OCI-LY7 (cell line): ENCODE measurements at regions not wholly inside any gene's neighbourhood (a gene's known extent, or its start where the extent isn't known, plus 50 kb on each side); places are given as distances from the start of the nearest gene placed in this dataset.
"Not testable (repeated sequence)": the region's sequence is repeated elsewhere in the genome, so short reads cannot be mapped to it uniquely, and the experiment has no call there.

Experiments
- BruUV-seq: library from RNA; stranded (reverse); fragments of 400-500 nt; replicated peaks from 2 replicates; lab custom pipeline; 2021; lab: Mats Ljungman, UMichigan
- CTCF ChIA-PET: fragments of 300-600 bp; sonication (Branson Sonifier 250); formaldehyde crosslinking; loops from one replicate; lab custom pipeline; 2022; ENCODE audit warnings: antibody characterized with exemption; ENCODE audit not compliant: unreplicated experiment; lab: Charles Lee
- POLR2A ChIA-PET: fragments of 300-600 bp; sonication (Branson Sonifier 250); formaldehyde crosslinking; loops from one replicate; lab custom pipeline; 2022; ENCODE audit warnings: antibody characterized with exemption; lab: Charles Lee
- DNase-seq: peaks from one replicate; pipeline ENCODE4 v3.0.0-alpha.2; 2015; ENCODE audit warnings: low spot score
- H2AFZ ChIP-seq: fragments of 200-600 bp; sonication (generic), shearing (Covaris generic); 2 replicates; pipeline ENCODE4 v1.6.1; 2014; ENCODE audit warnings: mild to moderate bottlenecking, antibody characterized with exemption, low read length, moderate library complexity
- H3K27ac ChIP-seq: fragments of 200-600 bp; sonication (generic); 2 replicates; pipeline ENCODE4 v1.5.1; 2014; ENCODE audit warnings: mixed run types, low read depth, mild to moderate bottlenecking, moderate library complexity, low read length, inconsistent platforms; ENCODE audit not compliant: poor library complexity, severe bottlenecking
- H3K36me3 ChIP-seq: fragments of 200-600 bp; sonication (generic); 2 replicates; pipeline ENCODE4 v1.6.1; 2014; ENCODE audit warnings: mild to moderate bottlenecking, antibody characterized with exemption, low read length, moderate library complexity, mixed read lengths; ENCODE audit not compliant: insufficient read depth
- H3K4me1 ChIP-seq: fragments of 200-600 bp; sonication (generic); 2 replicates; pipeline ENCODE4 v1.5.1; 2014; ENCODE audit warnings: mild to moderate bottlenecking, low read length; ENCODE audit not compliant: insufficient read depth, poor library complexity, severe bottlenecking
- H3K4me2 ChIP-seq: fragments of 200-600 bp; sonication (generic); 2 replicates; pipeline ENCODE4 v1.6.1; 2014; ENCODE audit warnings: mild to moderate bottlenecking, low read length
- H3K4me3 ChIP-seq: fragments of 200-600 bp; sonication (generic); 2 replicates; pipeline ENCODE4 v1.5.1; 2014; ENCODE audit warnings: mild to moderate bottlenecking, low read depth, low read length; ENCODE audit not compliant: poor library complexity, severe bottlenecking
- H3K79me2 ChIP-seq: fragments of 200-600 bp; sonication (generic); 2 replicates; pipeline ENCODE4 v1.6.1; 2016; ENCODE audit warnings: low read depth, mild to moderate bottlenecking, low read length, moderate library complexity, mixed read lengths; ENCODE audit not compliant: insufficient read depth
- H3K9me2 ChIP-seq: fragments of 200-600 bp; sonication (generic); 2 replicates; pipeline ENCODE4 v1.6.1; 2016; ENCODE audit warnings: mild to moderate bottlenecking, low read length, mixed read lengths; ENCODE audit not compliant: insufficient read depth
- H3K9me3 ChIP-seq: fragments of 200-600 bp; sonication (generic); 2 replicates; pipeline ENCODE4 v1.6.1; 2014; ENCODE audit warnings: mild to moderate bottlenecking, mixed run types, low read length, mixed read lengths
- H4K20me1 ChIP-seq: fragments of 200-600 bp; sonication (generic); 2 replicates; pipeline ENCODE4 v1.6.1; 2014; ENCODE audit warnings: mild to moderate bottlenecking, antibody characterized with exemption, low read length, moderate library complexity, mixed read lengths; ENCODE audit not compliant: insufficient read depth
- EZH2phosphoT487 ChIP-seq: fragments of 200-600 bp; sonication (generic); IDR thresholded peaks from 2 replicates; pipeline ENCODE4 v1.6.1; 2018; ENCODE audit warnings: low read depth, borderline replicate concordance, mild to moderate bottlenecking, mixed run types, antibody characterized with exemption, low read length, moderate library complexity, mixed read lengths
- intact Hi-C: fragments of 100-400 bp; cut with micrococcal nuclease; formaldehyde crosslinking; loops from one replicate; pipeline ENCODE4 v1.10.0; 2022; ENCODE audit not compliant: unreplicated experiment
- TF ChIP-seq, protein P1 (sequence below): fragments of 200-600 bp; sonication (generic); conservative IDR thresholded peaks from 2 replicates; pipeline ENCODE4 v1.5.1; 2014; ENCODE audit warnings: mild to moderate bottlenecking, antibody characterized with exemption, low read length, moderate library complexity, mixed read lengths

DNA sequence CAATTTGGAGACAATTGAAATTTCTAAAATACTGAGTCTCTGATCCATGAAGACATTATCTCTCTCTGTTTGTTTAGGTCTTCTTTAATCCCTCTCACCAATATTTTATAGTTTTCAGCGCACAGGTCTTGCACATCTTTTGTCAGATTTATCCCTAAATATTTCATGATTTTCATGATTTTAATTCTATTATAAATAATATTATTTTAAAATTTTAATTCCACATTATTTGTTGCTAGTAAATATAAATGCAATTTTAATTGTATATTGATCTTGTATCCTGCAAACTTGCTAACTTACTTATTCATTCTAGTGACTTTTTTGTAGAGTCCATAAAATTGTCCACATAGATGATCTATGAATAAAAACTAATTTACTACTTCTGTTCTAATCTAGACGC lies 112.6 kb upstream of the TNPO1 start:
- Histone ChIP-seq H3K9me2 (0 out of 2 replicates have a peak, but pooled peaks cover 4% of the 10 kb centered on the region), H2AFZ (no peak overlapping the region), H4K20me1 (no peaks in the 10 kb centered on the region), H3K36me3 (no peaks in the 10 kb centered on the region), H3K4me1 (no peaks in the 10 kb centered on the region), H3K4me3 (no peak overlapping the region), H3K9me3 (no peaks in the 10 kb centered on the region), H3K79me2 (no peaks in the 10 kb centered on the region), H3K4me2 (no peak overlapping the region), H3K27ac (no peak overlapping the region)
- TF ChIP-seq, protein P1, sequence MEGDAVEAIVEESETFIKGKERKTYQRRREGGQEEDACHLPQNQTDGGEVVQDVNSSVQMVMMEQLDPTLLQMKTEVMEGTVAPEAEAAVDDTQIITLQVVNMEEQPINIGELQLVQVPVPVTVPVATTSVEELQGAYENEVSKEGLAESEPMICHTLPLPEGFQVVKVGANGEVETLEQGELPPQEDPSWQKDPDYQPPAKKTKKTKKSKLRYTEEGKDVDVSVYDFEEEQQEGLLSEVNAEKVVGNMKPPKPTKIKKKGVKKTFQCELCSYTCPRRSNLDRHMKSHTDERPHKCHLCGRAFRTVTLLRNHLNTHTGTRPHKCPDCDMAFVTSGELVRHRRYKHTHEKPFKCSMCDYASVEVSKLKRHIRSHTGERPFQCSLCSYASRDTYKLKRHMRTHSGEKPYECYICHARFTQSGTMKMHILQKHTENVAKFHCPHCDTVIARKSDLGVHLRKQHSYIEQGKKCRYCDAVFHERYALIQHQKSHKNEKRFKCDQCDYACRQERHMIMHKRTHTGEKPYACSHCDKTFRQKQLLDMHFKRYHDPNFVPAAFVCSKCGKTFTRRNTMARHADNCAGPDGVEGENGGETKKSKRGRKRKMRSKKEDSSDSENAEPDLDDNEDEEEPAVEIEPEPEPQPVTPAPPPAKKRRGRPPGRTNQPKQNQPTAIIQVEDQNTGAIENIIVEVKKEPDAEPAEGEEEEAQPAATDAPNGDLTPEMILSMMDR = no peak
- TF ChIP-seq EZH2phosphoT487 = no peak
- DNase-seq = no peak
- CTCF ChIA-PET = no interaction called here
- POLR2A ChIA-PET = no interaction called here
- intact Hi-C loops = no loop called here
- BruUV-seq = no TSS peak

DNA sequence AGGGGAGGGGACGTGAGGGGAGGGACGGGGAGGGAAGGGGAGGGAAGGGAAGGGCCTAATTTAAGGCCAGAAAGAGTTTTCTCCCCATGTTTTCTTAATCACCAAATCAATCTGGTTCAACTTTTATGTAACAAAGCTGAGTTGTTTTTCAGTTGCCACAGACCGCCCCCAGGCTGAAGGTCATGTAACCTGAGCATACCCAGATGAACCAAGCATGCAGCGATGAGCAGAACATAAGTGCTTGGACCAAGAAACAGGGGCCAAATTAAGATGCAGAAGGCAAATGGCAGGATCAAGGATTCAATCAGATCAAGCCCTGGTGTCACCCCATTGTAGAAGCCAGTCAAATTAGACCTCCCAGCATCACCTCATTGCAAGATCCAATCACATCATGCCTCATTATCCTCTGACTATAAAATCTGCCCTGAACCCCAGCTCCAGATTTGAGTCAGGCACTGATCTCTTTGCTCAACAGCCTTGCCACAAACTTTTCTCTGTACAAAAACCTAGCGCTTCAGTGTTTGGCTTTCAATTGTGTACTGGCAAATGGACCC lies 113.5 kb upstream of the TNPO1 start:
- TF ChIP-seq, protein P1 = no peak
- TF ChIP-seq EZH2phosphoT487 = no peak
- DNase-seq = no peak

DNA sequence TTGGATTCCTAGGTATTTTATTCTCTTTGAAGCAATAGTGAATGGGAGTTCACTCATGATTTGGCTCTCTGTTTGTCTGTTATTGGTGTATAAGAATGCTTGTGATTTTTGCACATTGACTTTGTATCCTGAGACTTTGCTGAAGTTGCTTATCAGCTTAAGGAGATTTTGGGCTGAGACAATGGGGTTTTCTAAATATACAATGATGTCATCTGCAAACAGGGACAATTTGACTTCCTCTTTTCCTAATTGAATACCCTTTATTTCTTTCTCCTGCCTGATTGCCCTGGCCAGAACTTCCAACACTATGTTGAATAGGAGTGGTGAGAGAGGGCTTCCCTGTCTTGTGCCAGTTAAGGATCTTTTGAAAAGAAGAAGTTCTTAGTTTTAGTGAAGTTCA lies 114.4 kb upstream of the TNPO1 start:
- intact Hi-C loops, H3K9me3 ChIP-seq, H3K79me2 ChIP-seq, H3K9me2 ChIP-seq, H3K4me1 ChIP-seq, CTCF ChIA-PET, BruUV-seq, DNase-seq, H3K27ac ChIP-seq, H3K4me3 ChIP-seq, H4K20me1 ChIP-seq, POLR2A ChIA-PET, H3K36me3 ChIP-seq, H3K4me2 ChIP-seq, H2AFZ ChIP-seq: not testable (repeated sequence)

More for the DNA sequence above, 113.5 kb upstream of the TNPO1 start:
- Histone ChIP-seq H3K27ac (no peak overlapping the region), H3K4me3 (no peak overlapping the region), H2AFZ (no peak overlapping the region), H3K4me1 (no peaks in the 10 kb centered on the region), H3K36me3 (no peaks in the 10 kb centered on the region), H3K4me2 (no peak overlapping the region), H4K20me1 (no peaks in the 10 kb centered on the region), H3K9me2 (0 out of 2 replicates have a peak, but pooled peaks cover 4% of the 10 kb centered on the region), H3K9me3 (no peaks in the 10 kb centered on the region), H3K79me2 (no peaks in the 10 kb centered on the region)
- POLR2A ChIA-PET = no interaction called here
- CTCF ChIA-PET = no interaction called here
- BruUV-seq = no TSS peak
- intact Hi-C loops = no loop called here
